ENCODE measurements at regions not wholly inside any gene's neighbourhood (a gene's known extent, or its start where the extent isn't known, plus 50 kb on each side); places are given as distances from the start of the nearest gene placed in this dataset.

DNA sequence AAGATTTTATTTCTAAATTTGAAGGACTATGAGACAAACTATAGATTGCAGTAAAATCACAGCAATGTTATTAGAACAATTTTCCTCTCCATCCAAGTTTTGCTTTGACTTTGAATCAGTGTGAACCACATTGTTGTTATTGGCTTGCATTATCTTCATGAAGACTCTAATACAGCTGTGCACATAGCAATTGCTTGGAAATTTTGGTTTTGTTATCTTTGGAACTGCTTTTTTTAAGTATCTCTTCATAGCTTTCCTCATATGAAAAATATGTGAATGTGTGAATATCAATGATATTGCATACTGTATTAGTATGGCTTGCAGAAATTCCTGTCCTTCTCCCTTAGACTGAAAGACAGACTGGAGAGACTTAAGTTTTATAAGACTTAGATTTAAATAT, 666.6 kb downstream of the LUZP2 start (continued):
- TF ChIP-seq, protein P1, sequence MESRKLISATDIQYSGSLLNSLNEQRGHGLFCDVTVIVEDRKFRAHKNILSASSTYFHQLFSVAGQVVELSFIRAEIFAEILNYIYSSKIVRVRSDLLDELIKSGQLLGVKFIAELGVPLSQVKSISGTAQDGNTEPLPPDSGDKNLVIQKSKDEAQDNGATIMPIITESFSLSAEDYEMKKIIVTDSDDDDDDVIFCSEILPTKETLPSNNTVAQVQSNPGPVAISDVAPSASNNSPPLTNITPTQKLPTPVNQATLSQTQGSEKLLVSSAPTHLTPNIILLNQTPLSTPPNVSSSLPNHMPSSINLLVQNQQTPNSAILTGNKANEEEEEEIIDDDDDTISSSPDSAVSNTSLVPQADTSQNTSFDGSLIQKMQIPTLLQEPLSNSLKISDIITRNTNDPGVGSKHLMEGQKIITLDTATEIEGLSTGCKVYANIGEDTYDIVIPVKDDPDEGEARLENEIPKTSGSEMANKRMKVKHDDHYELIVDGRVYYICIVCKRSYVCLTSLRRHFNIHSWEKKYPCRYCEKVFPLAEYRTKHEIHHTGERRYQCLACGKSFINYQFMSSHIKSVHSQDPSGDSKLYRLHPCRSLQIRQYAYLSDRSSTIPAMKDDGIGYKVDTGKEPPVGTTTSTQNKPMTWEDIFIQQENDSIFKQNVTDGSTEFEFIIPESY (IDR thresholded peaks at IDR 0.05; ENCODE audit: borderline replicate concordance, low read depth) = no peak
- TF ChIP-seq, protein P2, sequence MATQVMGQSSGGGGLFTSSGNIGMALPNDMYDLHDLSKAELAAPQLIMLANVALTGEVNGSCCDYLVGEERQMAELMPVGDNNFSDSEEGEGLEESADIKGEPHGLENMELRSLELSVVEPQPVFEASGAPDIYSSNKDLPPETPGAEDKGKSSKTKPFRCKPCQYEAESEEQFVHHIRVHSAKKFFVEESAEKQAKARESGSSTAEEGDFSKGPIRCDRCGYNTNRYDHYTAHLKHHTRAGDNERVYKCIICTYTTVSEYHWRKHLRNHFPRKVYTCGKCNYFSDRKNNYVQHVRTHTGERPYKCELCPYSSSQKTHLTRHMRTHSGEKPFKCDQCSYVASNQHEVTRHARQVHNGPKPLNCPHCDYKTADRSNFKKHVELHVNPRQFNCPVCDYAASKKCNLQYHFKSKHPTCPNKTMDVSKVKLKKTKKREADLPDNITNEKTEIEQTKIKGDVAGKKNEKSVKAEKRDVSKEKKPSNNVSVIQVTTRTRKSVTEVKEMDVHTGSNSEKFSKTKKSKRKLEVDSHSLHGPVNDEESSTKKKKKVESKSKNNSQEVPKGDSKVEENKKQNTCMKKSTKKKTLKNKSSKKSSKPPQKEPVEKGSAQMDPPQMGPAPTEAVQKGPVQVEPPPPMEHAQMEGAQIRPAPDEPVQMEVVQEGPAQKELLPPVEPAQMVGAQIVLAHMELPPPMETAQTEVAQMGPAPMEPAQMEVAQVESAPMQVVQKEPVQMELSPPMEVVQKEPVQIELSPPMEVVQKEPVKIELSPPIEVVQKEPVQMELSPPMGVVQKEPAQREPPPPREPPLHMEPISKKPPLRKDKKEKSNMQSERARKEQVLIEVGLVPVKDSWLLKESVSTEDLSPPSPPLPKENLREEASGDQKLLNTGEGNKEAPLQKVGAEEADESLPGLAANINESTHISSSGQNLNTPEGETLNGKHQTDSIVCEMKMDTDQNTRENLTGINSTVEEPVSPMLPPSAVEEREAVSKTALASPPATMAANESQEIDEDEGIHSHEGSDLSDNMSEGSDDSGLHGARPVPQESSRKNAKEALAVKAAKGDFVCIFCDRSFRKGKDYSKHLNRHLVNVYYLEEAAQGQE (IDR thresholded peaks at IDR 0.05; ENCODE audit: low read depth, low read length) = no peak

DNA sequence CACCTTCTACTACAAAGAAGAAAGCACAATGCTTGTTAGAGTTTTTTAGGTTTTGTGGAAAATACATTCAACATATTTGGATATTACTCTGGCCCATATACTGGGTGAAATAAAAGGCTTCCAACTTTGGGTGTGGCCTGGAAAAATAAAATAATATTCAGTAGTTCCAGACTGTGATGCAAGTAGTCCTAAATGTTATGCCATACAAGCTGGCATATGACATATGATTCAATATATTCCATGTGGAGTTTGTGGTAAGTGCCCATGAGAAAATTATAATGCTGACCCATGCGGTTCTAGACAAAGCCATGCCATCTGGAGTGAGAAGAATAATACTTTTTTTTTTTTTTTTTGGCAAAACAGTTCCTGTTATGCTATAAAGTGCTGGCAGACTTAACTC, 683.3 kb downstream of the LUZP2 start:
- Histone ChIP-seq H3K36me3 (replicated peaks in 1 of 2; ENCODE audit: control insufficient read depth in 1 of 2, insufficient read depth in 2 of 2, low read length in 1 of 2) (no peaks in the 10 kb centered on the region), H3K4me2 (no peak overlapping the region), H3K4me3 (ENCODE audit: low read depth in 2 of 2, low read length in 1 of 2) (no peak overlapping the region), H3K9ac (no peak overlapping the region), H3K27ac (ENCODE audit: low read depth in 2 of 2, low read length in 1 of 2) (no peak overlapping the region), H3K4me1 (ENCODE audit: control insufficient read depth in 1 of 2, insufficient read depth in 2 of 2, low read depth in 1 of 2, low read length in 1 of 2) (peaks cover 0 to 6% of the 10 kb centered on the region in 2 experiments; a peak in 1 of 4 replicates), H2AFZ (ENCODE audit: low read depth) (no peak overlapping the region), H3K27me3 (ENCODE audit: insufficient read depth) (no peaks in the 10 kb centered on the region), H4K20me1 (ENCODE audit: insufficient read depth) (no peaks in the 10 kb centered on the region), H3K79me2 (ENCODE audit: insufficient read depth) (no peaks in the 10 kb centered on the region), H3K9me2 (no peaks in the 10 kb centered on the region), H3F3A (replicated peaks; ENCODE audit: insufficient read depth) (no peaks in the 10 kb centered on the region), H3K9me3 (no peaks in the 10 kb centered on the region)
- DNase-seq = no peak
- TF ChIP-seq, protein P3, sequence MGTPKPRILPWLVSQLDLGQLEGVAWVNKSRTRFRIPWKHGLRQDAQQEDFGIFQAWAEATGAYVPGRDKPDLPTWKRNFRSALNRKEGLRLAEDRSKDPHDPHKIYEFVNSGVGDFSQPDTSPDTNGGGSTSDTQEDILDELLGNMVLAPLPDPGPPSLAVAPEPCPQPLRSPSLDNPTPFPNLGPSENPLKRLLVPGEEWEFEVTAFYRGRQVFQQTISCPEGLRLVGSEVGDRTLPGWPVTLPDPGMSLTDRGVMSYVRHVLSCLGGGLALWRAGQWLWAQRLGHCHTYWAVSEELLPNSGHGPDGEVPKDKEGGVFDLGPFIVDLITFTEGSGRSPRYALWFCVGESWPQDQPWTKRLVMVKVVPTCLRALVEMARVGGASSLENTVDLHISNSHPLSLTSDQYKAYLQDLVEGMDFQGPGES (IDR thresholded peaks at IDR 0.05; ENCODE audit: low read depth, low read length) = no peak
- WGBS (ENCODE audit: low lambda C conversion rate) = 11% methylated on average over 1 of the region's 1 CpG
- CTCF ChIA-PET = no interaction called here
- POLR2A ChIA-PET = no interaction called here

DNA sequence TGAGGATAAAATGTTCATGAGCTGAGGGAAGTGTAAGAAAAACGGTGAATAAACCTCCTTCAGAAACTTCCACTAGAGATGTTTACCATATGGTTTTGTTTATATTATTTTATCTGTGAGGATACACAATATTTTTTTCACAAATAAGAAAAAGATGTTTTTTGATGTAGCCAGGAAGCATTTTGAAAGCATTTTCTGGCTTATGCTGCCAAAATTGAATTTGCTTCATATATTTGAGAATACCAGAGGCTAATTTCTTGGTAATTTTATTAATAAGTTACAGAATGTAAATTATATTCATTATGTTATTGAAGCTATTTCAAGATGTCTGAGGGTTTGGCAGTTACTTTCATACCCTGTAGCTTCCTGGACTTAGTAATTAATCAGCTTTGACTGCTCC, 686.6 kb downstream of the LUZP2 start:
- no peaks in the 10 kb centered on the region for H3K27me3 ChIP-seq (ENCODE audit: insufficient read depth)
- no peaks in the 10 kb centered on the region for H3F3A ChIP-seq (replicated peaks; ENCODE audit: insufficient read depth)
- H3K79me2 ChIP-seq (ENCODE audit: insufficient read depth) = no peaks in the 10 kb centered on the region
- 13% methylated on average over 1 of the region's 1 CpG for WGBS (ENCODE audit: low lambda C conversion rate)
- no peak overlapping the region for H3K4me2 ChIP-seq
- peak; percentile 7 for DNase-seq
- no peaks in the 10 kb centered on the region for H4K20me1 ChIP-seq (ENCODE audit: insufficient read depth)
- no peak overlapping the region for H2AFZ ChIP-seq (ENCODE audit: low read depth)
- no peak overlapping the region; a peak in 1 of 4 replicates for H3K27ac ChIP-seq (ENCODE audit: low read depth in 2 of 2, low read length in 1 of 2)
- no peaks in the 10 kb centered on the region; the same call in 1 of the 2 replicates for H3K9me3 ChIP-seq
- H3K9me2 ChIP-seq = no peaks in the 10 kb centered on the region
- no peak overlapping the region for H3K9ac ChIP-seq
- H3K4me3 ChIP-seq (ENCODE audit: low read depth in 2 of 2, low read length in 1 of 2) = no peak overlapping the region
- CTCF ChIA-PET = interaction anchor here (1.3 kb wide), 1 partner anchor 11 kb away, joined by 6 read pairs; no protein-coding TSS in a partner anchor
- peaks cover 0 to 6% of the 10 kb centered on the region in 2 experiments; a peak in 1 of 4 replicates for H3K4me1 ChIP-seq (ENCODE audit: control insufficient read depth in 1 of 2, insufficient read depth in 2 of 2, low read depth in 1 of 2, low read length in 1 of 2)
- H3K36me3 ChIP-seq (replicated peaks in 1 of 2; ENCODE audit: control insufficient read depth in 1 of 2, insufficient read depth in 2 of 2, low read length in 1 of 2) = no peaks in the 10 kb centered on the region
- POLR2A ChIA-PET = interaction anchor here (0.6 kb wide), 1 partner anchor 640 kb away, joined by 4 read pairs; no protein-coding TSS in a partner anchor
- TF ChIP-seq, protein P4, sequence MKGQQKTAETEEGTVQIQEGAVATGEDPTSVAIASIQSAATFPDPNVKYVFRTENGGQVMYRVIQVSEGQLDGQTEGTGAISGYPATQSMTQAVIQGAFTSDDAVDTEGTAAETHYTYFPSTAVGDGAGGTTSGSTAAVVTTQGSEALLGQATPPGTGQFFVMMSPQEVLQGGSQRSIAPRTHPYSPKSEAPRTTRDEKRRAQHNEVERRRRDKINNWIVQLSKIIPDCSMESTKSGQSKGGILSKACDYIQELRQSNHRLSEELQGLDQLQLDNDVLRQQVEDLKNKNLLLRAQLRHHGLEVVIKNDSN (IDR thresholded peaks at IDR 0.05; ENCODE audit: borderline replicate concordance, low read depth) = no peak
- TF ChIP-seq POLR2AphosphoS5 (IDR thresholded peaks at IDR 0.05; ENCODE audit: low read depth, low read length) = no peak
- TF ChIP-seq, protein P1 (IDR thresholded peaks at IDR 0.05; ENCODE audit: borderline replicate concordance, low read depth) = no peak
- TF ChIP-seq FOXJ3 (CRISPR knock-in tag; IDR thresholded peaks at IDR 0.05) = no peak
- TF ChIP-seq FOSL2 (IDR thresholded peaks at IDR 0.05; ENCODE audit: borderline replicate concordance, low read depth) = no peak
- TF ChIP-seq FOXM1 (IDR thresholded peaks at IDR 0.05; ENCODE audit: low read depth) = no peak
- TF ChIP-seq, protein P5, sequence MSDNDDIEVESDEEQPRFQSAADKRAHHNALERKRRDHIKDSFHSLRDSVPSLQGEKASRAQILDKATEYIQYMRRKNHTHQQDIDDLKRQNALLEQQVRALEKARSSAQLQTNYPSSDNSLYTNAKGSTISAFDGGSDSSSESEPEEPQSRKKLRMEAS (IDR thresholded peaks at IDR 0.05; ENCODE audit: low read depth) = no peak
- TF ChIP-seq TAF1 (IDR thresholded peaks at IDR 0.05; ENCODE audit: borderline replicate concordance, low read depth, low read length) = no peak
- TF ChIP-seq RCOR1 (IDR thresholded peaks at IDR 0.05; ENCODE audit: low read length) = peak; percentile 89
- TF ChIP-seq SMC3 (IDR thresholded peaks at IDR 0.05; ENCODE audit: low read depth, low read length) = no peak
- TF ChIP-seq EP300 (IDR thresholded peaks at IDR 0.05; ENCODE audit: borderline replicate concordance in 1 of 2, low read depth in 1 of 2, low read length in 1 of 2) = peak in 1 of 2 experiments; percentile 61; a peak in 2 of 4 replicates
- TF ChIP-seq RXRA (IDR thresholded peaks at IDR 0.05; ENCODE audit: borderline replicate concordance, low read depth) = no peak

All from SK-N-SH (cell line).